Choroid plexus epithelial cell (primary cell): ENCODE measurements at regions not wholly inside any gene's neighbourhood (a gene's known extent, or its start where the extent isn't known, plus 50 kb on each side); places are given as distances from the start of the nearest gene placed in this dataset.

Source experiments
- DNase-seq: peaks from one replicate; pipeline ENCODE4 v3.0.0-alpha.2; 2010; ENCODE audit warnings: low read depth
- H3K4me3 ChIP-seq: 2 replicates; pipeline ENCODE4 v1.5.1; 2011; ENCODE audit warnings: low read depth, mild to moderate bottlenecking, control low read depth, low read length, moderate library complexity
- TF ChIP-seq, protein P1 (sequence below): conservative IDR thresholded peaks from 2 replicates; pipeline ENCODE4 v1.5.1; 2011; ENCODE audit warnings: low read depth, mild to moderate bottlenecking, control low read depth, inconsistent platforms, low read length, moderate library complexity

- DNase-seq: no peak
- H3K4me3 ChIP-seq: no peak overlapping the region
- TF ChIP-seq, protein P1, sequence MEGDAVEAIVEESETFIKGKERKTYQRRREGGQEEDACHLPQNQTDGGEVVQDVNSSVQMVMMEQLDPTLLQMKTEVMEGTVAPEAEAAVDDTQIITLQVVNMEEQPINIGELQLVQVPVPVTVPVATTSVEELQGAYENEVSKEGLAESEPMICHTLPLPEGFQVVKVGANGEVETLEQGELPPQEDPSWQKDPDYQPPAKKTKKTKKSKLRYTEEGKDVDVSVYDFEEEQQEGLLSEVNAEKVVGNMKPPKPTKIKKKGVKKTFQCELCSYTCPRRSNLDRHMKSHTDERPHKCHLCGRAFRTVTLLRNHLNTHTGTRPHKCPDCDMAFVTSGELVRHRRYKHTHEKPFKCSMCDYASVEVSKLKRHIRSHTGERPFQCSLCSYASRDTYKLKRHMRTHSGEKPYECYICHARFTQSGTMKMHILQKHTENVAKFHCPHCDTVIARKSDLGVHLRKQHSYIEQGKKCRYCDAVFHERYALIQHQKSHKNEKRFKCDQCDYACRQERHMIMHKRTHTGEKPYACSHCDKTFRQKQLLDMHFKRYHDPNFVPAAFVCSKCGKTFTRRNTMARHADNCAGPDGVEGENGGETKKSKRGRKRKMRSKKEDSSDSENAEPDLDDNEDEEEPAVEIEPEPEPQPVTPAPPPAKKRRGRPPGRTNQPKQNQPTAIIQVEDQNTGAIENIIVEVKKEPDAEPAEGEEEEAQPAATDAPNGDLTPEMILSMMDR: no peak
Measured at GRCh38 chr2:190762566-190762965, 113.7 kb downstream of the NAB1 start.

DNA sequence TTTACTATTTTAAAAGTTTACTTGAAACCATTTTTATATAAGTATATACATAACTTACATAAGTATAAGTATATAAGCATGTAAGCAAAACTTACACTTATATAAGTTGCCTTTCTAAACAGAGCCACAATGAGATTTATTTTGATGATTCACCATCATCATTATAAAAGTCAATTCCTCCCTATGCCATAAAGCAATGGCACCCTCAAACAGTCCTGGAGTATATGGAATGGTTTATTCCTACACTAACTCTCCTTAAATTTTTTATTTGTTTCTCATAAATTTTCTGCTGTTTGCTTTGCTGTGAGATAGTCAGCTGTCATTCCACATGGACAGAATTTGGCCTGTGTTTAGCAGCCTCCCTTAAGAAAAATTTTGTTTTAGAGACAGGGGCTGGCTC lies 114.2 kb downstream of the NAB1 start:
- H3K4me3 ChIP-seq: no peak overlapping the region
- TF ChIP-seq, protein P1: no peak
- no peak for DNase-seq

DNA sequence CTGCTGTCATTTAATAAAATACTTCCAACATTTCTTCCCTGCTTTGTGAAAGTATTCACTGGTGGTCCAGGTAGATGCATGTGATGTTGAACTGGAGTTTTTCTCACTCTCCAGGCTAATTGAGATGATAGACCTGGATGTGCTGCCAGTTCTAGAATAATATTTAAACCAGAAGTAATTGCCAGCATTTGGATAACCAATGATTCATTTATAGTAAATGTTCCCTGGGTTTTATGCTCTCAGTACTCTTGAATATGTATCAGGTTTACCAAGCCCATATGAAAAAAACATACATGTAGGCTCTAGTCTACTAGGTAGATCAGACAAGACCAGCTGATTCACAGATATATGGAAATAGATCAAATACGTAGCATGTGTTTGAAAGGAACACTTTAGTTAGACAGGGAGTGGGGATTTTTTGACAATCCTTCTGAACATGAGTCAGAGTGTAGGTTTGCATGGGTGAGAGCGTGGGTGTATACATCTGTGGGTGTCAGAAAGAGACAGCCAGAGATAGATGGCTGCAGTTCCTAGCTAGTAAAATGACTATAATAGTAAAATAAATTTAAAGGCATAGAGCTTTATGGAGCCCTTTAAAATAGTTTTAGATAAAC lies 115.1 kb downstream of the NAB1 start:
- TF ChIP-seq, protein P1: no peak
- no peak overlapping the region for H3K4me3 ChIP-seq
- DNase-seq: peak; percentile 20

DNA sequence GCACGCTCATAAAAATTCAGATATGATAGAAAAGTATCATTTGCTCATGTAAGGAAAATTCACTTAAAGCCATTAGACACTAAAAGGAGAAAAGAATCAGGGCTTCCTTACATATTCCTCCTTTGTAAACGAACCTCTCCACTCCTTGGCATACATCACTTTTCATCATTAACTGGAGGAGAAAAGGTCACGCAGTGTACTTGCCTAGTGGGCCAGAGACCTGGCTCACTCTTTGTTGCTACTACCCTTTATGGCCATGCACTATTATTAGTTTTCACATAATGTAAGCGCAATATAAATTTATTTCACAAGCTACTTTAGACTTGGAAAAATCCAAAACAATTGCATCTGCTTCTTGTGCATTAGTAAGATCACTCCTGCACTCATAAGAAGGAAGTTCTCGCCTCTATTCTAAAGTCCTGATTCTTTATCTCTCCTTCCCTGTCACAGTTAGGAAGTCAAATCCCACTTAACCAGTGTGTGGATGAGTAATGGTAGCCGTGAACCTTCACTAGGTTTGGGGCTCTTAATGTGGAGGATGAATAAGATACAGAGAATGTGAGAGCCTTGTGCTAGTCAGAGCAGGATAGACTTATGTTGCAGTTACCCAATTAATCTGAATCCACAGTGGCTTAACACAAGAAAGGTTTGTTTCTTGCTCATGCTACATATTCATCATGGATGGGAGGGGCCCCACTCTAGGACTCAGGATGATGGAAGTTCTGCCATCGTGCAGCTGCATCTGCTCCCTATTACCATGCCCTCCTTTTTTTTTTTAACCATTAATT lies 115.0 kb upstream of the GLS start:
- H3K4me3 ChIP-seq: no peak overlapping the region
- peak; percentile 66 for DNase-seq
- TF ChIP-seq, protein P1: no peak

GRCh38 chr2:190766174-190766572 lies 114.4 kb upstream of the GLS start:
- no peak overlapping the region for H3K4me3 ChIP-seq
- TF ChIP-seq, protein P1: no peak
- no peak for DNase-seq

DNA sequence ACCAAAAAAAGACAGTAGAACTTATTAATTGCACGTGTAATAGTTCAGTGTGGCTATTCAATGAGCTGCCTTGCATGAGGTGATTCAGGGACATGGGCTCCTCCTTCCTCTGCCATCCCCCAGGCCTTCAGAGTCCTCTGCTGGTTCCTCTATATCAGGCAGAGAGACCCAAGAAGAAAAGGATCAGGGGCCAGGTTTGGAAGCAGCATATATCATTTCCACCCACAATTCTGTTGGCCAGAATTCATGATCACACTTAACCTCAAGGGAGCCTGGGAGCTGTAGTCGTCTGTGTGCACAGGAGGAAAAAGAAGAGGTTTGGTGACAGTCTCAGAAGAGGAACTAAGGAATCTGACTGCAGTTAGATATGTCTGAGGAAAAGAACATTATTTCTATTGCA lies 114.0 kb upstream of the GLS start:
- TF ChIP-seq, protein P1: no peak
- no peak for DNase-seq

DNA sequence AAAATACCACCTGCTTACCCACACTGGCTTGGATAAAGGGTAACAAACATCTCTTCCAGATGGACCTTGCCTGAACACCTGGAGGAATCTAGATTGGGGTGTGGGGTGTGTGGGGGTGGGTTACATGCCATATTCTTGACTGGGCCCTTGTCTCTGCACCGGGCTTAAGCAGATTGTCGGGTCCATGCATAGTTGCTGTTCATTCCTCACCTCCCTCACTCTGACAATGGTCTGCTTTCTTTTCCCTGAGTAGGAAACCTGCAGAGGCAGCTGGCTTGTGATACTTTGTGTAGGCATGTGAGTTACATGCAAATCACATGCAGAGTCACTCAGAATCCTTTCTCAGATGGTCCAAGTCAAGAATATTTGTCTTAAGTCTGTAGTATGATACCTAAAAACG lies 112.8 kb upstream of the GLS start:
- TF ChIP-seq, protein P1: no peak
- DNase-seq: no peak
- H3K4me3 ChIP-seq: no peak overlapping the region

More for the DNA sequence above, 114.0 kb upstream of the GLS start:
- H3K4me3 ChIP-seq: no peak overlapping the region
